ENCODE measurements at regions not wholly inside any gene's neighbourhood (a gene's known extent, or its start where the extent isn't known, plus 50 kb on each side); places are given as distances from the start of the nearest gene placed in this dataset.

DNA sequence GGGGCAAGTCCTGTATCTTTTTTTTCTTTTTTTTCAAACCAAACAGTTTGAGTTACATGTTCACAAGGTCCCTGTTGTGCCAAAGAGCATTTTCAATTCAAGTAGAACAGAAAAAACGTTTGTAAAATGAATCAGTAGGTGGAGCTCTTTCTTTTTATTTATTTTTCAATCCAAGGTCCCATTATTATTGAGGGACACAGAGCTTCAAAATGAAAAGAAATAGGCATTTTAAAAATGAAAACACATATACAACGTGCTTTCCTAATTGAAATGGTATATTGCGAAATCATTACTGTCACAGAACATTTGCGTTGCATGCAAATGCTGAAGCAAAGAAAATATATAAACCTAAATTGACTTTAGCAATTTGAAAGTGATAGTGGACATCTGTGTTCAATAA is 711.0 kb downstream of the MECOM start:
- peak overlapping the region; percentile 5 for H2AFZ ChIP-seq
- H3K4me1 ChIP-seq (ENCODE audit: insufficient read depth) = peaks cover 13% of the 10 kb centered on the region
- no peaks in the 10 kb centered on the region for H4K20me1 ChIP-seq (replicated peaks; ENCODE audit: insufficient read depth)
- no peak for DNase-seq (ENCODE audit: low spot score)
- TF ChIP-seq CREB1 (CRISPR knock-in tag; IDR thresholded peaks at IDR 0.05; ENCODE audit: low read depth) (no peak), POLR2AphosphoS5 (IDR thresholded peaks at IDR 0.05; ENCODE audit: low read depth) (no peak), NANOG (IDR thresholded peaks at IDR 0.05; ENCODE audit: borderline replicate concordance) (no peak), JUNB (IDR thresholded peaks at IDR 0.05; ENCODE audit: unreplicated experiment) (no peak)
- TF ChIP-seq, protein P1, sequence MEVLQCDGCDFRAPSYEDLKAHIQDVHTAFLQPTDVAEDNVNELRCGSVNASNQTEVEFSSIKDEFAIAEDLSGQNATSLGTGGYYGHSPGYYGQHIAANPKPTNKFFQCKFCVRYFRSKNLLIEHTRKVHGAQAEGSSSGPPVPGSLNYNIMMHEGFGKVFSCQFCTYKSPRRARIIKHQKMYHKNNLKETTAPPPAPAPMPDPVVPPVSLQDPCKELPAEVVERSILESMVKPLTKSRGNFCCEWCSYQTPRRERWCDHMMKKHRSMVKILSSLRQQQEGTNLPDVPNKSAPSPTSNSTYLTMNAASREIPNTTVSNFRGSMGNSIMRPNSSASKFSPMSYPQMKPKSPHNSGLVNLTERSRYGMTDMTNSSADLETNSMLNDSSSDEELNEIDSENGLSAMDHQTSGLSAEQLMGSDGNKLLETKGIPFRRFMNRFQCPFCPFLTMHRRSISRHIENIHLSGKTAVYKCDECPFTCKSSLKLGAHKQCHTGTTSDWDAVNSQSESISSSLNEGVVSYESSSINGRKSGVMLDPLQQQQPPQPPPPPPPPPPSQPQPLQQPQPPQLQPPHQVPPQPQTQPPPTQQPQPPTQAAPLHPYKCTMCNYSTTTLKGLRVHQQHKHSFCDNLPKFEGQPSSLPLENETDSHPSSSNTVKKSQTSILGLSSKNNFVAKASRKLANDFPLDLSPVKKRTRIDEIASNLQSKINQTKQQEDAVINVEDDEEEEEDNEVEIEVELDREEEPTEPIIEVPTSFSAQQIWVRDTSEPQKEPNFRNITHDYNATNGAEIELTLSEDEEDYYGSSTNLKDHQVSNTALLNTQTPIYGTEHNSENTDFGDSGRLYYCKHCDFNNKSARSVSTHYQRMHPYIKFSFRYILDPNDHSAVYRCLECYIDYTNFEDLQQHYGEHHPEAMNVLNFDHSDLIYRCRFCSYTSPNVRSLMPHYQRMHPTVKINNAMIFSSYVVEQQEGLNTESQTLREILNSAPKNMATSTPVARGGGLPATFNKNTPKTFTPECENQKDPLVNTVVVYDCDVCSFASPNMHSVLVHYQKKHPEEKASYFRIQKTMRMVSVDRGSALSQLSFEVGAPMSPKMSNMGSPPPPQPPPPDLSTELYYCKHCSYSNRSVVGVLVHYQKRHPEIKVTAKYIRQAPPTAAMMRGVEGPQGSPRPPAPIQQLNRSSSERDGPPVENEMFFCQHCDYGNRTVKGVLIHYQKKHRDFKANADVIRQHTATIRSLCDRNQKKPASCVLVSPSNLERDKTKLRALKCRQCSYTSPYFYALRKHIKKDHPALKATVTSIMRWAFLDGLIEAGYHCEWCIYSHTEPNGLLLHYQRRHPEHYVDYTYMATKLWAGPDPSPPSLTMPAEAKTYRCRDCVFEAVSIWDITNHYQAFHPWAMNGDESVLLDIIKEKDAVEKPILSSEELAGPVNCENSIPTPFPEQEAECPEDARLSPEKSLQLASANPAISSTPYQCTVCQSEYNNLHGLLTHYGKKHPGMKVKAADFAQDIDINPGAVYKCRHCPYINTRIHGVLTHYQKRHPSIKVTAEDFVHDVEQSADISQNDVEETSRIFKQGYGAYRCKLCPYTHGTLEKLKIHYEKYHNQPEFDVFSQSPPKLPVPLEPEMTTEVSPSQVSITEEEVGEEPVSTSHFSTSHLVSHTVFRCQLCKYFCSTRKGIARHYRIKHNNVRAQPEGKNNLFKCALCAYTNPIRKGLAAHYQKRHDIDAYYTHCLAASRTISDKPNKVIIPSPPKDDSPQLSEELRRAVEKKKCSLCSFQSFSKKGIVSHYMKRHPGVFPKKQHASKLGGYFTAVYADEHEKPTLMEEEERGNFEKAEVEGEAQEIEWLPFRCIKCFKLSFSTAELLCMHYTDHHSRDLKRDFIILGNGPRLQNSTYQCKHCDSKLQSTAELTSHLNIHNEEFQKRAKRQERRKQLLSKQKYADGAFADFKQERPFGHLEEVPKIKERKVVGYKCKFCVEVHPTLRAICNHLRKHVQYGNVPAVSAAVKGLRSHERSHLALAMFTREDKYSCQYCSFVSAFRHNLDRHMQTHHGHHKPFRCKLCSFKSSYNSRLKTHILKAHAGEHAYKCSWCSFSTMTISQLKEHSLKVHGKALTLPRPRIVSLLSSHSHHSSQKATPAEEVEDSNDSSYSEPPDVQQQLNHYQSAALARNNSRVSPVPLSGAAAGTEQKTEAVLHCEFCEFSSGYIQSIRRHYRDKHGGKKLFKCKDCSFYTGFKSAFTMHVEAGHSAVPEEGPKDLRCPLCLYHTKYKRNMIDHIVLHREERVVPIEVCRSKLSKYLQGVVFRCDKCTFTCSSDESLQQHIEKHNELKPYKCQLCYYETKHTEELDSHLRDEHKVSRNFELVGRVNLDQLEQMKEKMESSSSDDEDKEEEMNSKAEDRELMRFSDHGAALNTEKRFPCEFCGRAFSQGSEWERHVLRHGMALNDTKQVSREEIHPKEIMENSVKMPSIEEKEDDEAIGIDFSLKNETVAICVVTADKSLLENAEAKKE (CRISPR knock-in tag; IDR thresholded peaks at IDR 0.05) = no peak
- TF ChIP-seq, protein P2, sequence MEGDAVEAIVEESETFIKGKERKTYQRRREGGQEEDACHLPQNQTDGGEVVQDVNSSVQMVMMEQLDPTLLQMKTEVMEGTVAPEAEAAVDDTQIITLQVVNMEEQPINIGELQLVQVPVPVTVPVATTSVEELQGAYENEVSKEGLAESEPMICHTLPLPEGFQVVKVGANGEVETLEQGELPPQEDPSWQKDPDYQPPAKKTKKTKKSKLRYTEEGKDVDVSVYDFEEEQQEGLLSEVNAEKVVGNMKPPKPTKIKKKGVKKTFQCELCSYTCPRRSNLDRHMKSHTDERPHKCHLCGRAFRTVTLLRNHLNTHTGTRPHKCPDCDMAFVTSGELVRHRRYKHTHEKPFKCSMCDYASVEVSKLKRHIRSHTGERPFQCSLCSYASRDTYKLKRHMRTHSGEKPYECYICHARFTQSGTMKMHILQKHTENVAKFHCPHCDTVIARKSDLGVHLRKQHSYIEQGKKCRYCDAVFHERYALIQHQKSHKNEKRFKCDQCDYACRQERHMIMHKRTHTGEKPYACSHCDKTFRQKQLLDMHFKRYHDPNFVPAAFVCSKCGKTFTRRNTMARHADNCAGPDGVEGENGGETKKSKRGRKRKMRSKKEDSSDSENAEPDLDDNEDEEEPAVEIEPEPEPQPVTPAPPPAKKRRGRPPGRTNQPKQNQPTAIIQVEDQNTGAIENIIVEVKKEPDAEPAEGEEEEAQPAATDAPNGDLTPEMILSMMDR (conservative IDR thresholded peaks at IDR 0.05; ENCODE audit: low read depth in 2 of 2) = peak in 1 of 2 experiments; percentile 49; a peak in 3 of 4 replicates
- Mint-ChIP-seq H3K27me3 (ENCODE audit: insufficient read depth, low read depth, poor library complexity) (peaks cover 5% of the 10 kb centered on the region), H3K4me3 (no peak overlapping the region), H3K9me3 (peaks cover 5% of the 10 kb centered on the region; the same call in 2 of the 3 replicates), H3K4me1 (peaks cover 17% of the 10 kb centered on the region), H3K27ac (peak overlapping the region; percentile 33; the same call in 1 of the 2 replicates), H3K36me3 (ENCODE audit: low read depth) (peaks cover 5% of the 10 kb centered on the region; the same call in 2 of the 3 replicates)
- H3K27me3 ChIP-seq (ENCODE audit: insufficient read depth) = no peaks in the 10 kb centered on the region
- no peaks in the 10 kb centered on the region; the same call in 1 of the 2 replicates for H3K36me3 ChIP-seq (ENCODE audit: insufficient read depth)
- H3K4me2 ChIP-seq = no peak overlapping the region
- no peak overlapping the region for H3K4me3 ChIP-seq
- no peaks in the 10 kb centered on the region for H3F3A ChIP-seq (replicated peaks; ENCODE audit: low read depth)
- ATAC-seq = no peak
- H3K79me2 ChIP-seq (replicated peaks; ENCODE audit: insufficient read depth) = no peaks in the 10 kb centered on the region
- H3K9me2 ChIP-seq (ENCODE audit: insufficient read depth) = no peaks in the 10 kb centered on the region
- no peak overlapping the region for H3K27ac ChIP-seq (ENCODE audit: low read depth)

Data from GM23338 (cell line).